WTC11 (cell line): ENCODE measurements at regions not wholly inside any gene's neighbourhood (a gene's known extent, or its start where the extent isn't known, plus 50 kb on each side); places are given as distances from the start of the nearest gene placed in this dataset.

Experiments used
- ATAC-seq: fragments of 200-7000 bp; cut with Tn5 transposase; 2 replicates; pipeline ENCODE4 v1.10.0; 2021; ENCODE audit warnings: mild to moderate bottlenecking, moderate library complexity
- CTCF ChIA-PET: fragments of 300-600 bp; sonication (Branson Sonifier 250); formaldehyde crosslinking; loops from one replicate; lab custom pipeline; 2021; ENCODE audit warnings: antibody characterized with exemption; lab: Charles Lee
- POLR2A ChIA-PET: fragments of 350-600 bp; sonication (Branson Sonifier 250); formaldehyde crosslinking; loops from one replicate; lab custom pipeline; 2021; ENCODE audit warnings: antibody characterized with exemption; lab: Charles Lee
- DNase-seq: peaks from one replicate; pipeline ENCODE4 v3.0.0; 2021; ENCODE audit warnings: low spot score
- H3K27ac Mint-ChIP-seq: 2 replicates; pipeline ENCODE4 v1.8.0; 2021; ENCODE audit warnings: mixed read lengths
- H3K27me3 Mint-ChIP-seq: 2 replicates; pipeline ENCODE4 v1.8.0; 2021; ENCODE audit warnings: low read depth, mild to moderate bottlenecking, moderate library complexity, mixed read lengths
- H3K36me3 Mint-ChIP-seq: 2 replicates; pipeline ENCODE4 v1.8.0; 2021; ENCODE audit warnings: mixed read lengths
- H3K4me1 Mint-ChIP-seq: 2 replicates; pipeline ENCODE4 v1.8.0; 2022; ENCODE audit warnings: mixed read lengths
- H3K4me3 Mint-ChIP-seq: 2 replicates; pipeline ENCODE4 v1.8.0; 2021; ENCODE audit warnings: mild to moderate bottlenecking, moderate library complexity, mixed read lengths
- H3K9me3 Mint-ChIP-seq: 2 replicates; pipeline ENCODE4 v1.8.0; 2021; ENCODE audit warnings: mixed read lengths
- AFF4 ChIP-seq: sonication (generic); formaldehyde crosslinking; IDR thresholded peaks from 2 replicates; pipeline ENCODE4 v1.8.1; 2023; ENCODE audit warnings: mild to moderate bottlenecking, missing genetic modification reagents, borderline replicate concordance
- CREM ChIP-seq: sonication (generic); formaldehyde crosslinking; IDR thresholded peaks from 2 replicates; pipeline ENCODE4 v1.8.1; 2022; ENCODE audit warnings: mild to moderate bottlenecking, missing genetic modification reagents, moderate library complexity
- E2F1 ChIP-seq: sonication (generic); formaldehyde crosslinking; IDR thresholded peaks from 2 replicates; pipeline ENCODE4 v1.8.0; 2022; ENCODE audit warnings: mild to moderate bottlenecking, missing genetic modification reagents
- E2F4 ChIP-seq: sonication (generic); formaldehyde crosslinking; IDR thresholded peaks from 2 replicates; pipeline ENCODE4 v1.8.1; 2022; ENCODE audit warnings: low read depth, mild to moderate bottlenecking, moderate library complexity, missing genetic modification reagents, borderline replicate concordance
- ETV6 ChIP-seq: sonication (generic); formaldehyde crosslinking; IDR thresholded peaks from 2 replicates; pipeline ENCODE4 v1.8.1; 2022; ENCODE audit warnings: mild to moderate bottlenecking, missing genetic modification reagents
- GRHL2 ChIP-seq: fragments of 250-450 bp; sonication (Bioruptor Pico); IDR thresholded peaks from 2 replicates; pipeline ENCODE4 v1.8.0; 2022; ENCODE audit warnings: mild to moderate bottlenecking, moderate library complexity; ENCODE audit not compliant: insufficient replicate concordance, severe bottlenecking
- IRF1 ChIP-seq: sonication (generic); formaldehyde crosslinking; IDR thresholded peaks from 2 replicates; pipeline ENCODE4 v1.8.0; 2023; ENCODE audit warnings: missing genetic modification reagents
- MXD4 ChIP-seq: fragments of 250-450 bp; sonication (Bioruptor Pico); IDR thresholded peaks from 2 replicates; pipeline ENCODE4 v1.8.0; 2021; ENCODE audit warnings: mild to moderate bottlenecking, moderate library complexity, borderline replicate concordance
- NFE2L1 ChIP-seq: sonication (generic); formaldehyde crosslinking; IDR thresholded peaks from 2 replicates; pipeline ENCODE4 v1.8.1; 2023; ENCODE audit warnings: missing genetic modification reagents
- PRDM15 ChIP-seq: sonication (generic); formaldehyde crosslinking; IDR thresholded peaks from 2 replicates; pipeline ENCODE4 v1.8.0; 2022; ENCODE audit warnings: missing genetic modification reagents
- RORB ChIP-seq: fragments of 250-450 bp; sonication (Bioruptor Pico); IDR thresholded peaks from 2 replicates; pipeline ENCODE4 v1.9.0; 2021; ENCODE audit warnings: mild to moderate bottlenecking
- SP1 ChIP-seq: sonication (generic); formaldehyde crosslinking; conservative IDR thresholded peaks from 2 replicates; pipeline ENCODE4 v1.8.1; 2022; ENCODE audit warnings: missing genetic modification reagents
- TEAD1 ChIP-seq: sonication (generic); formaldehyde crosslinking; IDR thresholded peaks from 2 replicates; pipeline ENCODE4 v1.8.0; 2022; ENCODE audit warnings: mild to moderate bottlenecking, missing genetic modification reagents
- USF2 ChIP-seq: sonication (generic); formaldehyde crosslinking; IDR thresholded peaks from 2 replicates; pipeline ENCODE4 v1.8.1; 2023; ENCODE audit warnings: mild to moderate bottlenecking, missing genetic modification reagents, moderate library complexity
- ZBTB43 ChIP-seq: sonication (generic); formaldehyde crosslinking; IDR thresholded peaks from 2 replicates; pipeline ENCODE4 v1.8.1; 2023; ENCODE audit warnings: mild to moderate bottlenecking, missing genetic modification reagents
- ZNF121 ChIP-seq: sonication (generic); formaldehyde crosslinking; IDR thresholded peaks from 2 replicates; pipeline ENCODE4 v1.8.0; 2023; ENCODE audit warnings: missing genetic modification reagents
- ZNF219 ChIP-seq: sonication (generic); formaldehyde crosslinking; IDR thresholded peaks from 2 replicates; pipeline ENCODE4 v1.8.0; 2023; ENCODE audit warnings: missing genetic modification reagents, mild to moderate bottlenecking, borderline replicate concordance
- ZNF671 ChIP-seq: fragments of 250-450 bp; sonication (Bioruptor Pico); IDR thresholded peaks from 2 replicates; pipeline ENCODE4 v1.8.0; 2021; ENCODE audit warnings: mild to moderate bottlenecking
- ZSCAN18 ChIP-seq: fragments of 250-450 bp; sonication (Bioruptor Pico); IDR thresholded peaks from 2 replicates; pipeline ENCODE4 v2.1.2; 2022; ENCODE audit warnings: mild to moderate bottlenecking, moderate library complexity

GRCh38 chr18:29218091-29218490 is 1041.2 kb upstream of the CDH2 start:
- peaks cover 13% of the 10 kb centered on the region; the same call in 1 of the 2 replicates for H3K9me3 Mint-ChIP-seq
- ChIA-PET CTCF (no interaction called here), POLR2A (no interaction called here)
- H3K27ac Mint-ChIP-seq = no peak overlapping the region
- ATAC-seq = no peak
- H3K4me3 Mint-ChIP-seq = no peak overlapping the region
- H3K27me3 Mint-ChIP-seq = no peaks in the 10 kb centered on the region
- no peak for TF ChIP-seq ETV6 (CRISPR knock-in tag)
- no peak for TF ChIP-seq ZNF671 (CRISPR knock-in tag)
- TF ChIP-seq PRDM15 (CRISPR knock-in tag) = no peak
- no peak for TF ChIP-seq TEAD1 (CRISPR knock-in tag)
- TF ChIP-seq E2F1 = no peak
- TF ChIP-seq CREM = no peak
- no peak for TF ChIP-seq GRHL2 (CRISPR knock-in tag)
- TF ChIP-seq ZSCAN18 (CRISPR knock-in tag) = no peak
- TF ChIP-seq RORB (CRISPR knock-in tag) = no peak
- TF ChIP-seq USF2 (CRISPR knock-in tag) = no peak
- TF ChIP-seq MXD4 (CRISPR knock-in tag) = no peak
- DNase-seq = no peak
- H3K4me1 Mint-ChIP-seq = peaks cover 11% of the 10 kb centered on the region
- peaks cover 10% of the 10 kb centered on the region; the same call in 1 of the 2 replicates for H3K36me3 Mint-ChIP-seq

GRCh38 chr18:29217124-29217915 is 1040.4 kb upstream of the CDH2 start:
- H3K27me3 Mint-ChIP-seq = no peaks in the 10 kb centered on the region
- POLR2A ChIA-PET = no interaction called here
- TF ChIP-seq AFF4 (CRISPR knock-in tag) (no peak), NFE2L1 (CRISPR knock-in tag) (no peak), IRF1 (no peak), SP1 (no peak), MXD4 (CRISPR knock-in tag) (no peak), ZNF121 (no peak), RORB (CRISPR knock-in tag) (no peak), ZNF219 (CRISPR knock-in tag) (no peak), ZBTB43 (CRISPR knock-in tag) (no peak), E2F4 (CRISPR knock-in tag) (no peak)

More at GRCh38 chr18:29217124-29217915, 1040.4 kb upstream of the CDH2 start:
- Mint-ChIP-seq H3K36me3 (peaks cover 10% of the 10 kb centered on the region; the same call in 1 of the 2 replicates), H3K9me3 (peaks cover 13% of the 10 kb centered on the region; the same call in 1 of the 2 replicates), H3K27ac (no peak overlapping the region), H3K4me3 (no peak overlapping the region), H3K4me1 (peaks cover 11% of the 10 kb centered on the region)
- CTCF ChIA-PET = no interaction called here
- DNase-seq (no peak), ATAC-seq (no peak)
